Fibroblast of skin of right quadriceps (primary cell): ENCODE measurements at regions not wholly inside any gene's neighbourhood (a gene's known extent, or its start where the extent isn't known, plus 50 kb on each side); places are given as distances from the start of the nearest gene placed in this dataset.
A peak's percentile ranks its signal among the peaks of the same experiment; 100 is the strongest.
"Not testable (repeated sequence)": the region's sequence is repeated elsewhere in the genome, so short reads cannot be mapped to it uniquely, and the experiment has no call there.

Experiments
- DNase-seq: peaks from one replicate; pipeline ENCODE4 v3.0.0-alpha.2; 2013

DNA sequence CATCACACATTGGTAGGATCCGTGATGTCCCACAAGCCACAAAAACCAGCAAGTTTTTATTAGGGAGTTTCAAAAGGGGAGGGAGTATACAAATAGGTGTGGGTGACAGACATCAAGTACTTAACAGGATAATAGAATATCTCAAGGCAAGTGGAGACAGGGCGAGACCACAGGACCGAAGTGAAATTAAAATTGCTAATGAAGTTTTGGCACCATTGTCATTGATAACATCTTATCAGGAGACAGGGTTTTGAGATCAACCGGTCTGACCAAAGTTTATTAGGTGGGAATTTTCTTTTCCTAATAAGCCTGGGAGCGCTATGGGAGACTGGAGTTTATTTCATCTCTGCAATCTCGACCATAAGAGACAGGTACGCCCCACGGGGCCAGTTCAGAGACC is 178.5 kb downstream of the OTOP1 start:
- not testable (repeated sequence) for DNase-seq

GRCh38 chr4:4050781-4051180 is 175.9 kb downstream of the OTOP1 start:
- not testable (repeated sequence) for DNase-seq

GRCh38 chr4:4052933-4053332 is 173.8 kb downstream of the OTOP1 start:
- not testable (repeated sequence) for DNase-seq

GRCh38 chr4:4057226-4057625 is 169.5 kb downstream of the OTOP1 start:
- DNase-seq = not testable (repeated sequence)

GRCh38 chr4:4084171-4084570 is 142.6 kb downstream of the OTOP1 start:
- not testable (repeated sequence) for DNase-seq

DNA sequence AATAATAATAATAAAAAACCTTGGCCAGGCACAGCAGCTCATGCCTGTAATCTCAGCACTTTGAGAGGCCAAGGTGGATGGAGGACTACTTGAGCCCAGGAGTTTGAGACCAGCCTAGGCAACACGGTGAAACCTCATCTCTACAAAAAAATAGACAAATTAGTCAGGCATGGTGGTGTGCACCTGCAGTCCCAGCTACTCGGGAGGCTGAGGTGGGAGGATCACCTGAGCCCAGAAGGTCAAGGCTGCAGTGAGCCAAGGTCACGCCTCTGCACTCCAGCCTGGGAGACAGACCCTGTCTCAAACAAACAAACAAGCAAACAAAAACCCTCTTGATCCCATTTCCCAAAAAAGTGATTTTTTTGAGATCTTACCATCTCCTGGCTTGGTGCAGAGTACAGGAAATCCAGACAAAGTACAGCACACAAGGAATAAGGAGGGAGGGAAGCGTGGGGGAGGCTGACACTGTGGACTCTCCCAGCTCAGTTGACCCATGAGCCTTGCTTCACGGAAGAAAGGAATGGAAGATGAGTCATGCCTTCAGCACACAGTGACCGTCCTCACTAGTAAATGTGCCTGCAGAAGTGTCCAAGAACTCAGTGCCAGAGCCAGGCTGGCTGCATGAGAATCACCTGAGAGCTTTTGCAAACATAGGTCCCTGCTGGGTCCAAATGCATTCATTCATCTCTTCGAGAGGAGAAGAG is 136.9 kb downstream of the OTOP1 start:
- not testable (repeated sequence) for DNase-seq

DNA sequence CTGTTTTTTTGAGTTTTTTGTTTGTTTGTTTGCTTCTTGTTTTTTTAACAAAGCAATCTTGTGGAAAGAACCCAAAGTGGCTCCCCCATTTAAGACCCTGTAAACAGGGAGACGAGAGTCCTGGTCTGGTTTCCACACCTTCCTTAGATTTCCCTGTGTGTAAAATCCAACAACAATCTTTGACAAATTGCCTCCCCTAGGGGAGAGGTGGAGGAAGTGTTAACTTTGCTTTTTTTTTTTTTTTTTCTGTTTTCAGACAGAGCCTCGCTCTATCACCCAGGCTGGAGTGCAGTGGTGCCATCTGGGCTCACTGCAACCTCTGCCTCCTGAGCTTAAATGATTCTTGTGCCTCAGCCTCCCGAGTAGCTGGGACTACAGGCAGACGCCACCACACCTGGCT is 136.0 kb downstream of the OTOP1 start:
- DNase-seq = not testable (repeated sequence)

- DNase-seq = not testable (repeated sequence)
These were observed 134.6 kb downstream of the OTOP1 start for GRCh38 chr4:4092159-4092558.

GRCh38 chr4:4099610-4100009 is 127.1 kb downstream of the OTOP1 start:
- not testable (repeated sequence) for DNase-seq

GRCh38 chr4:4106923-4107322 is 119.8 kb downstream of the OTOP1 start:
- DNase-seq = not testable (repeated sequence)

DNA sequence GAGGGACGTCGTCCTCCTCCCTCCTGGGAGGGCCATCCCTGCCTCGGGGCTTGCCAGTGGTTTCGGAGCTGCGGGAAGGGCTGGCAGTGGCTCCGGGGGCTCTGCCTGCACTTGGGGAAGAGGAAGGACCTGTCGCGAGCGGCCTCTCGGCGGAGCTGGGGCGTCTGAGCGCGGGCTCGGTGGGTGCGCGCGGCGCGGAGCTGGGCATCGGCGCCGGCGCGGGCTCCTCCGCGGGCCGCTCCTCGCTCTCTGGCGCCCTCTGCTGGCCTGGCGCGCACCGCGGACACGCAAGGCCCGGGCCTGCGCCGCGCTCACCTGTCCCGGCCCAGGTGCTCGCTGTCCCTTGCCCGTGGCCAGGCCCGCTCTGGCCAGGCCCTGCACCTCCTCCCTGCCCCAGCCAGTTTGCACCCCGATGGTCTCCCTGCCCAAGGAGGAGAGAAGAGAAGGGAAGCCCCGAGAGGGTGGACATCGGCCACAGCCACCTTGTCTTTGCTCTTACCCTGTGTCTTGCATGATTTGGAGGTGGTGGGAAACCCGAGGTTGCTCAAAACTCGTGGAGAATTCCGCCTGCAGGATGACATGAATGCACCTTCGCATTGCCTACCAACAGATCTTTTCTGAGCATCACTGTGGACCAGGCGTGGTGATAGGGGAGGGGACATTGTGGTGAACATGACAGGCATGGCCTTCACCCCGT is 119.2 kb downstream of the OTOP1 start:
- DNase-seq = peak; percentile 33

DNA sequence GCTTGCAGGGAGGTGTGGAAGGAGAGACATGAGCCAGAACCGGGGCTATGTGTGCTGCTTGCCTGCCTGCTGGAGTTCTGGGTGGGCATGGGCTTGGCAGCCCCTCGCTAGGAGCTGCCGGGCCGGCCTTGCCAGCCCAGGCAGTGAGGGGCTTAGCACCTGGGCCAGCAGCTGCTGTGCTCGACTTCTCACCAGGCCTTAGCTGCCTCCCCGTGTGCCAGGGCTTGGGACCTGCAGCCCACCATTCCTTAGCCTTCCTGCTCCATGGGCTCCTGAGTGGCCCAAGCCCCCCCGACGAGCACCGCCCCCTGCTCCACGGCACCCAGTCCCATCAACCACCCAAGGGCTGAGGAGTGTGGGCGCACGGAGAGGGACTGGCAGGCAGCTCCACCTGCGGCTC is 111.3 kb downstream of the OTOP1 start:
- DNase-seq = not testable (repeated sequence)

- DNase-seq = not testable (repeated sequence)
These were observed 109.8 kb downstream of the OTOP1 start for GRCh38 chr4:4116901-4117300.

DNA sequence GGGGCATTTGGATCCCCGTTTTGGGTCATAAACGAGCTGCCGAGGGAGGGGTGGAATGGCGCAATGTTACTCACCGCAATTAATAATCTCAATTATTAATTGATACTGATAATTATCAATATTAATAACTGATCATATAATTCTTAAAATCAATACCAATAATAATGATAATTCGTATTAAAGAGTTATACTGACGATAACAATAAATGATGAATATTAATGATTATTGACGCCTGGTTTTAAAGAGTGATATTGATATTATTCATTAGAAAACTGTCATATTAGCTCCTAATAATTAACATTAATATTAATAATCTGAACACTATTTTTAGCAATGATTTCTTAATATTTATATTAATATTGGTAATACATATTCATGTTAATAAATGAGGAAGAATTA is 92.4 kb downstream of the OTOP1 start:
- DNase-seq = not testable (repeated sequence)

- not testable (repeated sequence) for DNase-seq
These were observed 90.1 kb downstream of the OTOP1 start for GRCh38 chr4:4136621-4137020.
